Mesothelial cell of epicardium (in vitro differentiated cells): ENCODE measurements at regions not wholly inside any gene's neighbourhood (a gene's known extent, or its start where the extent isn't known, plus 50 kb on each side); places are given as distances from the start of the nearest gene placed in this dataset.

ENCODE experiments used
- DNase-seq, 2 experiments: peaks; one replicate each; pipeline ENCODE4 v3.0.0; 2021; ENCODE audit warnings: low spot score in 2 of 2; ENCODE audit not compliant: unreplicated experiment in 2 of 2
- H3K27ac Mint-ChIP-seq: 2 replicates; pipeline ENCODE4 v1.8.0; 2021; ENCODE audit warnings: mixed read lengths
- H3K27me3 Mint-ChIP-seq: 2 replicates; pipeline ENCODE4 v1.8.0; 2021; ENCODE audit warnings: low read depth, mixed read lengths
- H3K36me3 Mint-ChIP-seq: 2 replicates; pipeline ENCODE4 v1.8.0; 2021; ENCODE audit warnings: mixed read lengths
- H3K4me1 Mint-ChIP-seq: 2 replicates; pipeline ENCODE4 v1.8.0; 2021; ENCODE audit warnings: mixed read lengths
- H3K4me3 Mint-ChIP-seq: 2 replicates; pipeline ENCODE4 v1.8.0; 2021; ENCODE audit warnings: mild to moderate bottlenecking, moderate library complexity, mixed read lengths
- H3K9me3 Mint-ChIP-seq: 2 replicates; pipeline ENCODE4 v1.8.0; 2021; ENCODE audit warnings: mixed read lengths
- TF ChIP-seq, protein P1 (sequence below): fragments of 200-600 bp; sonication (generic); IDR thresholded peaks from one replicate; pipeline ENCODE4 v1.5.0; 2021; ENCODE audit warnings: antibody characterized with exemption; ENCODE audit not compliant: unreplicated experiment

GRCh38 chr5:176186107-176186506 is 52.1 kb upstream of the SIMC1 start:
- H3K4me1 Mint-ChIP-seq, result no peaks in the 10 kb centered on the region
- TF ChIP-seq, protein P1, sequence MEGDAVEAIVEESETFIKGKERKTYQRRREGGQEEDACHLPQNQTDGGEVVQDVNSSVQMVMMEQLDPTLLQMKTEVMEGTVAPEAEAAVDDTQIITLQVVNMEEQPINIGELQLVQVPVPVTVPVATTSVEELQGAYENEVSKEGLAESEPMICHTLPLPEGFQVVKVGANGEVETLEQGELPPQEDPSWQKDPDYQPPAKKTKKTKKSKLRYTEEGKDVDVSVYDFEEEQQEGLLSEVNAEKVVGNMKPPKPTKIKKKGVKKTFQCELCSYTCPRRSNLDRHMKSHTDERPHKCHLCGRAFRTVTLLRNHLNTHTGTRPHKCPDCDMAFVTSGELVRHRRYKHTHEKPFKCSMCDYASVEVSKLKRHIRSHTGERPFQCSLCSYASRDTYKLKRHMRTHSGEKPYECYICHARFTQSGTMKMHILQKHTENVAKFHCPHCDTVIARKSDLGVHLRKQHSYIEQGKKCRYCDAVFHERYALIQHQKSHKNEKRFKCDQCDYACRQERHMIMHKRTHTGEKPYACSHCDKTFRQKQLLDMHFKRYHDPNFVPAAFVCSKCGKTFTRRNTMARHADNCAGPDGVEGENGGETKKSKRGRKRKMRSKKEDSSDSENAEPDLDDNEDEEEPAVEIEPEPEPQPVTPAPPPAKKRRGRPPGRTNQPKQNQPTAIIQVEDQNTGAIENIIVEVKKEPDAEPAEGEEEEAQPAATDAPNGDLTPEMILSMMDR, result no peak
- no peaks in the 10 kb centered on the region for H3K9me3 Mint-ChIP-seq
- H3K27me3 Mint-ChIP-seq, result peaks cover 34% of the 10 kb centered on the region
- no peaks in the 10 kb centered on the region for H3K36me3 Mint-ChIP-seq
- H3K4me3 Mint-ChIP-seq, result no peak overlapping the region
- no peak overlapping the region for H3K27ac Mint-ChIP-seq
- DNase-seq, result no peak

DNA sequence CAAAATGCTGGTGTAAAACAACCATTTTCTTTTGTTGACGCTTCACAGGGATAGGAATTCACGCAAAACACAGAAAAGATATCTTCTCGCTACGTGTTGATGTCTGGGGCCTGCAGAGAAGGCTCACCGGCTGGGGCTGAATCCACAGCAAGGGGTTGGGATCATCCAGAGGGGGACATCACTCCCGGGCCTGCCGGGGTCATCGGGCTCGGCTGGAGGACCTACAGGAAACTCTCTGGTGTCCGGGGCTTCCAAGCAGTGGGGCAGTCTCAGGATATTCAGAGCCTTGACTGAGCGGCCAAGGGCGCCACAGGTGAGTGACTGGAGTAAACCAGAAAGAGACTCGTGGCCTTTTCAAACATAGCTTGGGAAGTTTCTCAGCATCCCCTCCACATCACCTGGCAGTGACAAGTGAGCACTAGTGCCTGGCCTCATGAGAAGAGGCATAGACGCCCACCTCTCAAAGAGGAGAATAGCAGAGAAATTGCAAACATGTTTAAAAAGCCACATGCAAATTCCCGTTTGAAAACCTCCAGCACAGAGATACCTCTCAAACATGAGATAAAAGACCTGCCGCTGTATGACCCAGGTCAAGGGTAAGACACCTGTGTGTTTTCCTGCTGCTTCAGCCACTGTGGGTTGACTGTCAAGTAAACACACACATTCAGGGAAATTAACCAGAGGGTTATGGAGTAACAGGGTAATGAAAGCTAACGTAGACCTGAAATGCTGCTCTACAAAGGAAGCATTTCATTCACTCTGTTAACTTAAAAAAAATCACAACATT is 50.8 kb upstream of the SIMC1 start:
- no peak for DNase-seq

DNA sequence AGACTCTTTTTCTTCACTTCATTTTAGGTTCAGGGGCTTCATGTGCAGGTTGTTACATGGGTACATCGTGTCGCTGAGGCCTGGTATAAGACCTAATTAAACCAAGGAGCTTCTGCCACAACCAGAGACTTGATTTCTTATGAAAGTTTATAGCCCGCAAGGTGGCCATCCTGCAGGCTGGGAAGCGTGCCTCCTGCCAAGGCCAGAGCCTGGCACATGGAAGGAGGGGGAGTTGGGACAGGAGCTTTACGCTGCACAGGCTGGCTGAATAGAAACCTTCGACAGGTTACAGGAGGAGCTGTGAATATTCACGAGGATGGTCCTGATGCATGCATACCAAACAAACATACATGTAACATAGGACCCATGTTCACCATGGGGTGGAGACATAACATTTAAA is 50.1 kb upstream of the SIMC1 start:
- no peaks in the 10 kb centered on the region for H3K4me1 Mint-ChIP-seq
- no peaks in the 10 kb centered on the region for H3K36me3 Mint-ChIP-seq
- no peaks in the 10 kb centered on the region for H3K9me3 Mint-ChIP-seq
- H3K27ac Mint-ChIP-seq, result no peak overlapping the region
- peaks cover 25% of the 10 kb centered on the region for H3K27me3 Mint-ChIP-seq
- no peak for DNase-seq
- TF ChIP-seq, protein P1, result no peak
- no peak overlapping the region for H3K4me3 Mint-ChIP-seq

More for the DNA sequence above, 50.8 kb upstream of the SIMC1 start:
- no peak overlapping the region for H3K4me3 Mint-ChIP-seq
- H3K4me1 Mint-ChIP-seq, result no peaks in the 10 kb centered on the region
- H3K27ac Mint-ChIP-seq, result no peak overlapping the region
- TF ChIP-seq, protein P1, result no peak
- H3K36me3 Mint-ChIP-seq, result no peaks in the 10 kb centered on the region
- peaks cover 28% of the 10 kb centered on the region for H3K27me3 Mint-ChIP-seq
- H3K9me3 Mint-ChIP-seq, result no peaks in the 10 kb centered on the region
